ENCODE measurements at regions not wholly inside any gene's neighbourhood (a gene's known extent, or its start where the extent isn't known, plus 50 kb on each side); places are given as distances from the start of the nearest gene placed in this dataset.

- TF ChIP-seq POU6F1 (CRISPR knock-in tag; IDR thresholded peaks at IDR 0.05; ENCODE audit: borderline replicate concordance, low read depth) (no peak), ESRRG (CRISPR knock-in tag; IDR thresholded peaks at IDR 0.05) (no peak), TCF4 (CRISPR knock-in tag; IDR thresholded peaks at IDR 0.05; ENCODE audit: borderline replicate concordance) (no peak), GLIS3 (CRISPR knock-in tag; IDR thresholded peaks at IDR 0.05) (no peak)
Observed at GRCh38 chr1:220410611-220411010, 117.3 kb upstream of the MARK1 start (continued).

- peak; percentile 21; the same call in 2 of the 3 replicates for ATAC-seq
- TF ChIP-seq TOX (CRISPR knock-in tag; IDR thresholded peaks at IDR 0.05; ENCODE audit: borderline replicate concordance) (no peak), CSRNP3 (CRISPR knock-in tag; IDR thresholded peaks at IDR 0.05) (no peak), CSDC2 (CRISPR knock-in tag; IDR thresholded peaks at IDR 0.05) (no peak), TCF4 (CRISPR knock-in tag; IDR thresholded peaks at IDR 0.05; ENCODE audit: borderline replicate concordance) (no peak), BACH2 (CRISPR knock-in tag; IDR thresholded peaks at IDR 0.05; ENCODE audit: borderline replicate concordance) (no peak)
Observed at GRCh38 chr1:220409771-220410595, 118.0 kb upstream of the MARK1 start.

GRCh38 chr1:220407191-220407590 is 120.7 kb upstream of the MARK1 start:
- ATAC-seq: no peak
- no peak for TF ChIP-seq TOX (CRISPR knock-in tag; IDR thresholded peaks at IDR 0.05; ENCODE audit: borderline replicate concordance)
- TF ChIP-seq ZFP30 (CRISPR knock-in tag; IDR thresholded peaks at IDR 0.05): no peak
- no peak for TF ChIP-seq PATZ1 (CRISPR knock-in tag; IDR thresholded peaks at IDR 0.05; ENCODE audit: borderline replicate concordance)
- TF ChIP-seq ZNF565 (CRISPR knock-in tag; conservative IDR thresholded peaks at IDR 0.05; ENCODE audit: low read depth): no peak
- TF ChIP-seq TSHZ2 (CRISPR knock-in tag; IDR thresholded peaks at IDR 0.05): no peak
- no peak for TF ChIP-seq ZNF8 (CRISPR knock-in tag; IDR thresholded peaks at IDR 0.05)
- no peak for TF ChIP-seq TCF4 (CRISPR knock-in tag; IDR thresholded peaks at IDR 0.05; ENCODE audit: borderline replicate concordance)
- no peak for TF ChIP-seq RARB (CRISPR knock-in tag; IDR thresholded peaks at IDR 0.05)
- TF ChIP-seq ZC3H10 (CRISPR knock-in tag; IDR thresholded peaks at IDR 0.05): no peak
- no peak for TF ChIP-seq CSDC2 (CRISPR knock-in tag; IDR thresholded peaks at IDR 0.05)
- TF ChIP-seq POU6F1 (CRISPR knock-in tag; IDR thresholded peaks at IDR 0.05; ENCODE audit: borderline replicate concordance, low read depth): no peak

- TF ChIP-seq ISL1 (CRISPR knock-in tag; IDR thresholded peaks at IDR 0.05) (no peak), TOX (CRISPR knock-in tag; IDR thresholded peaks at IDR 0.05; ENCODE audit: borderline replicate concordance) (no peak), ZNF8 (CRISPR knock-in tag; IDR thresholded peaks at IDR 0.05) (peak; percentile 63)
Observed at GRCh38 chr1:220398238-220398637, 126.0 kb upstream of the RAB3GAP2 start.

More at GRCh38 chr1:220398238-220398637, 126.0 kb upstream of the RAB3GAP2 start:
- ATAC-seq: no peak
